ENCODE measurements at regions not wholly inside any gene's neighbourhood (a gene's known extent, or its start where the extent isn't known, plus 50 kb on each side); places are given as distances from the start of the nearest gene placed in this dataset.

- DNase-seq (ENCODE audit: low read depth) = no peak
These were observed 510.5 kb upstream of the TBX3 start for GRCh38 chr12:115194448-115194847.

- no peak for DNase-seq (ENCODE audit: low read depth)
These were observed 507.4 kb upstream of the TBX3 start for GRCh38 chr12:115191342-115191741.

DNA sequence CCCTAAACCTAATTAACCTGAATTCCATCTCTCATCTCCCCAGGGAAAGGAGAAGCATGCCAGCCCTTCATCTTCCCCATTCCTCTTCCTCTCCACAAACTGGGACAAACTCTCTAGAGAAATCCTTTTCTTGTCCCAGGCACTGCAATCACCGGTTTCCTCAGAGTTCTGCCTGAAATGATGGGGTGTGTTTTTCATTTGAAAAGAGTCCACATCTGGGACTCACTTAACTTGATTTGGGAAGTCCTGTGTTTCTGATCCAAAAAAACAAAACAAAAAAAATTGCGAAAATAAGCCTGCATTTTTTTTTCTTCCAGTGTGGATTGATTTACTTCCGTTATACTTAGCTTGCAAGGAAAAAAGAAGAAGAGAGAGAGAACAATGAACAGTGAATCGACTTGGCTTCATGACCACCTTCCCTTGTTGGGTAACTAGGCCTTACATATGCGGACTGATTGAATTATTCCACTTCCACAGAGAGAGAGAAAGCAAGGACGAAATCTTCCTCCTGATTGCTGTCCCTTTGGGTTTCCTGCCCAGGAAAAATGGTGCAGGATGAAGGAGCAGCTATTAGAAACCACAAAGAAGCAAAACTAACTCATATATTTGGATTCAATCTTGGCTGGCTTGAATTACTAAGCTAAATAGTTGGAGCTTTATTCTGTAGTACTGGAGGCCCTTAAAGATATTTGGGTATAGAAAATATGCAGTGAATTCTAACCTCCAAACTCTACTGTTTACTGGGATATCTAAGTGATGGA lies 506.2 kb upstream of the TBX3 start:
- DNase-seq (ENCODE audit: low read depth) = no peak

DNA sequence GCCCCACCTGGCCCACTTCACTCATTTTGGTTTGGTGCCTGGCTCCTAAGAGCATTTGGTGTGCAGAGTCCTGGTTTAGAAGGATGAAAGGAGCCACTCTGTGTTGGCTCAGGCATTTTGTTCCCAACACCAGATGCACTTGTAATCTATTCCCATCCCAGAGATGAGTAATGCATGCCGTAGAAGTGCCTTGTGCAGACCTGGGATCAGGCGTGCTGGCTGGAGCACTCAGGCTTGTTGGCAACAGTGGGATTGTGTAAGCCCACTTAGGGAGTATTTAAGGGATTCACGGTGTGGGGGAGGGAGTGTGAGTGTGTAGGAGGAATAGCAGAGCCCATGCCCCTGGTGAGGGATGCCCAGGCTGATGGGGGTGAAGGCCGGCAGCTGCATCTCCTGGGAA lies 501.5 kb upstream of the TBX3 start:
- no peak for DNase-seq (ENCODE audit: low read depth)

GRCh38 chr12:115183752-115184151 lies 499.8 kb upstream of the TBX3 start:
- DNase-seq (ENCODE audit: low read depth) = no peak

- no peak for DNase-seq (ENCODE audit: low read depth)
These were observed 493.9 kb upstream of the TBX3 start for GRCh38 chr12:115177899-115178298.

- peak; percentile 44 for DNase-seq (ENCODE audit: low read depth)
These were observed 492.9 kb upstream of the TBX3 start for GRCh38 chr12:115176741-115177400.

GRCh38 chr12:115174920-115175319 lies 490.9 kb upstream of the TBX3 start:
- DNase-seq (ENCODE audit: low read depth) = no peak

DNA sequence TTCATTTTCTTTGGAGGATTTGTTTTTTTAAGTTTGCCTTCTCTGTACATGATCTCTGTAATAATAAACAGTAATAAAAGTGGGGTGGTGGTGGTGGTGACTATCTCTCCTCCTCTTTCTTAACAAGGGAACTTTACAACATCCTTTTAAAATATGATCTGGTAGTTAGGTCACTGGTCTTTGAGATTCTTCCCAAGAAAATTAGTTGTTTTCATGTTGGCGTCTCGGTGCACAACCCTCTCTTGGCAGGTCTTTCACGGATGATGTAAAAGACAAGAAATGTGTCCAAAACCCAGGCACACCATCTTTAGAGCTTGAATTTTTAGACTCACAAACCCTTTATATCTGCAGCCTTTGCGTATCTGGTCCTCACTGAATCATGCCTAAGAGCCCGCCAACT lies 488.5 kb upstream of the TBX3 start:
- no peak for DNase-seq (ENCODE audit: low read depth)

GRCh38 chr12:115169981-115170380 lies 486.0 kb upstream of the TBX3 start:
- DNase-seq (ENCODE audit: low read depth) = no peak

DNA sequence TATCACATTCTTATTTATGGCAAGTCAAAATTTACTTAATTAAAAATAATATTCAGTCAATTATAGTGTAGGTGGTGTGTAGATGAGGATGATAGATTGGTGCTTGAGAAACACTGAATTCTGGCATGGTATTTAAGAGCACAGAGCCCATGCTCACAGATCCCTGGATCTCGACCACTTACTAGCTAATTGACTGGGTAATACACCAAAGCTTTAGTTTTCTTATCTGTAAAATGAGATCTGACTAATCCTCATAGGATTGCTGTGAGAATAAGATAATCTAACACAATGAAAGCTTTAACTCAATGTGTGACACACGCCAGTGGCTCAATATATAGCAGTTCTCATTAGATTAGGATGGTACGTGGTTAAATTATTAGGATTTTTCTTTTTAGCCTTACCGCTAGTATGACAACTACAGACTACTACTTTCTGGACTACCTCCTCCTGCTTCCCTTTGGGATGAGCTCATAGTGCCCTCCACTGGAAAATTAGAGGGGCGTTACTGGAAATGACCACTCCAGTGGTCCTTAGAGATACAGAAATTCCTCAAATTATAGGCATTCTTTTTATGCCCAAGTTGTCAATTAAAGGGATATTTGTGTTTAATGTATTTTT lies 482.8 kb upstream of the TBX3 start:
- DNase-seq (ENCODE audit: low read depth) = peak; percentile 10

- DNase-seq (ENCODE audit: low read depth) = no peak
These were observed 479.7 kb upstream of the TBX3 start for GRCh38 chr12:115163710-115164109.

- no peak for DNase-seq (ENCODE audit: low read depth)
These were observed 476.5 kb upstream of the TBX3 start for GRCh38 chr12:115160271-115161128.

DNA sequence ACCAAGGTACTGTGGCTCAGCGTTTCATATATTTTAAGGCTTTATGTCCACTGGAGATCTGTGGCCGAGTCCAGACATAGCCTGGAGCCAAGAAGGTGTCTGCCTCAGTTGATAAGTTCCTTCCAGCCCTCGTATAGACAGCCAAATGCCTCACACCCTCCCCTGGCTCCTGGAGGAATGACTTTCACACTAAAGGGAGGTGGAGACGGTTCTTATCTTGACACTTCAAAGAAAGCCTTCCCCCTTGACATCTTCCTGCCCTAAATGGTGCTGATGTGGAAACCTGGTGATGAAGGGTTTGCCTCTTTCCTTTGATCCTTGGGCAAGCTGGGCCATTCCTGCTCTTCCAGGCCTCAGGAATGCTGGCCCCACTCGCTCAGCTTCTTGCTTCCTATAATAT lies 474.8 kb upstream of the TBX3 start:
- no peak for DNase-seq (ENCODE audit: low read depth)

GRCh38 chr12:115155665-115156645 lies 472.0 kb upstream of the TBX3 start:
- DNase-seq (ENCODE audit: low read depth) = peak; percentile 99

- peak; percentile 78 for DNase-seq (ENCODE audit: low read depth)
These were observed 465.9 kb upstream of the TBX3 start for GRCh38 chr12:115149685-115150378.

DNA sequence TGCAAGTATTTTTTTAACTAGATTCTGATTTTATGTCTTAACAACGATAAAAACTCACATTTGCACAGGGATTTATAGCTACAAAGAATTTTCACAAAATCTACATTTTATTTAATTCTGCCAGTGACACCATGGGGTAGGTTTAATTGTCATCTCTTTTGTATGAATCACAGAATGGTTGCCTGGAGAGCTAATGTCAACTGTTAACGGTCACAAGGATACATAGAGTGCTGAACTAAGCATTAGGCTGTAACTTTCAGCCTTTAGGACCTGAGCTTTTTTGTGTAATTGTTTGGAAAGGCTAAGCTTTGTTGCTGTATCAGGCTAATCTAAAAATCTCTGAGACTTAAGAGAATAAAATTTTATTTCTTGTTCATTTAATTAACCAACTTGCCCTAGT lies 465.3 kb upstream of the TBX3 start:
- DNase-seq (ENCODE audit: low read depth) = no peak

DNA sequence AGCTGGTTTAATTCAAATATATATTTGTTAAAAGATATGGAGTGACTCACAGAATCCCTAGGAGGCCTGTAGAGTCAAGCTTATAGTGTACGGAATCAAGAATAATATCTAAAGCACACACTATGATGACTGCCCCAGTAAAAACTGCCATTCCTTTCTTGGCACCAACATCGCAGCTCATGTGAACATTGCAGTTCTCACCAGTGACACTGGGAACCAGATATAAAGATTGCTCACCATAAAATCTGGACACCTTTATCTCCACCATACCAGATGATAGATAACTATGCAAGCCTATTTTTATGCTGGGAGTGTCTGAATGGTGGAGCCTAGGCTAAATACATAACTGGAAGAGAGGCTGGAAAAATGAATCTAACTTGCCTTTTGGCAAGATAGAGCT lies 463.9 kb upstream of the TBX3 start:
- DNase-seq (ENCODE audit: low read depth) = no peak

DNA sequence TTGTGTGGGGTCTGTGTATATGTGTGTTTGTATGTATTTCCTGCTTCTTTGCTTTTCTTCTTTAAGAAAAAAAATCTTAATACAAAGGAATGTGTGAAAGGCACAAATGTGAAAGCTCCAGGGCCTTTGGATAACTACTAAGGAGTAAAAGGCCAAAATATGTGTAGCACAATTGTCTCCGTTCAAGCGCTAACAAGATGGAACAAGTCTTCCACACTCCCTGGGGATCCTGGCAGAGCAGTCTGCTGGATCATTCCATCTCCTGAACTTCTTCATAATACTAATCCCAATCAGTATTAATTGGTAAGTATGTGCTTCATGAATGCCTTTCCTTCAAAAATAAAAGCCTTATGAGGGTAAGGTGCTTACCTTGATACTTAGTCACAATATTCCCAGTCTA lies 462.5 kb upstream of the TBX3 start:
- DNase-seq (ENCODE audit: low read depth) = no peak

DNA sequence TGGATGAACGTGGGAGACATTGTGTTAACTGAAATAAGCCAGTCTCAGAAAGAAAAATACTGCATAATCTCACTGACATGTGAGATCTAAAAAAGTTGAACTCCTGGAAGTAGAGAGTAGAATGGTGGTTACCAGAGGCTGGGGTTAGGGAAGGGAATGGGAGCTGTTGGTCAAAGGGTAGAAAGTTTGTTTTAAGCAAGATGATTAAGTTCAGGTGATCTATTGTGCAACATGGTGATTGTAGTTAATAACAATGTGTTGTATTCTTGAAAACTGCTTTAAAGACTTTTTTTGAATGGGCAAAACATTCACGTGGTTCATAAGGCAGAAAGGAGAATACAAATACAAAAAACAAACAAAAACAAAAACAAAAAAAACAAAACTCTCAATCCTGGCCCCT lies 460.4 kb upstream of the TBX3 start:
- DNase-seq (ENCODE audit: low read depth) = no peak

All from HT1080 (cell line).